ENCODE measurements at regions not wholly inside any gene's neighbourhood (a gene's known extent, or its start where the extent isn't known, plus 50 kb on each side); places are given as distances from the start of the nearest gene placed in this dataset.

DNA sequence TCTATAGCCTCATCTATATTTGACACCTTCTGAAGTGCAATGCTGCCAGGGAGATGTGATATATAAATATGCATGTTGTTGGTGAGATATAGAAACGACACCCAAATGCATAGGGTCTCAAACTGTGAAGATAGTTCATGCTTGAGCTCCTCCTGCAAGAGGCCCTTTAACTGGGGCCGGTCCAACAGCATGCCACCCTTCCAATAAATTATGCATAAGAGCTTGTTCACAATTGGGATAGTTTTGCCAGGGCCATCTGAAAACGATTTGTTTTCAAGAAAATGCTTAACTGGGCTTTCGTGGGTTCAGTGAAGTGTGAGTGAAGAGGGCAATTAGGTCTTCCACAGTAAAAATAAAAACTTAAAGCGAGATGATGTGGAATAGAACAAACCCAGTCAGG is 424.2 kb upstream of the WWC1 start:
- Histone ChIP-seq H3K9ac (replicated peaks; ENCODE audit: extremely low read depth, insufficient read depth, low read length) (no peak overlapping the region), H3K79me2 (ENCODE audit: control insufficient read depth, insufficient read depth, low read length) (no peaks in the 10 kb centered on the region), H3K9me1 (replicated peaks; ENCODE audit: control insufficient read depth, extremely low read depth, insufficient read depth, low read length) (no peaks in the 10 kb centered on the region), H3K9me3 (replicated peaks; ENCODE audit: control insufficient read depth, insufficient read depth, low read length) (peaks cover 6% of the 10 kb centered on the region), H4K20me1 (replicated peaks; ENCODE audit: control insufficient read depth, extremely low read depth, insufficient read depth, low read length) (no peaks in the 10 kb centered on the region), H3K36me3 (ENCODE audit: control insufficient read depth in 2 of 2, extremely low read depth in 1 of 2, insufficient read depth in 2 of 2, low read length in 2 of 2) (no peaks in the 10 kb centered on the region), H3K4me3 (replicated peaks in 1 of 3; ENCODE audit: insufficient read depth in 1 of 3, low read depth in 1 of 3, low read length in 3 of 3) (no peak overlapping the region), H3K27ac (ENCODE audit: insufficient read depth, low read depth, low read length) (no peak overlapping the region), H3K4me1 (ENCODE audit: control insufficient read depth, extremely low read depth, insufficient read depth, low read length) (no peaks in the 10 kb centered on the region), H2AFZ (ENCODE audit: low read depth, low read length) (no peak overlapping the region), H3K27me3 (ENCODE audit: control insufficient read depth in 2 of 2, insufficient read depth in 2 of 2, low read length in 2 of 2) (no peaks in the 10 kb centered on the region), H3K4me2 (ENCODE audit: insufficient read depth, low read length) (no peak overlapping the region)
- intact Hi-C loops (cut with micrococcal nuclease) = no loop called here
- ChIA-PET CTCF (no interaction called here), POLR2A (no interaction called here)
- no TSS peak for BruUV-seq (replicated peaks)
- FAIRE-seq (no peak), DNase-seq (ENCODE audit: low read depth, low spot score) (no peak)
- dilution Hi-C loops (cut with MboI; ENCODE audit: extremely low pct_ligation_motif_present, low sequenced_read_pairs) = no loop called here
- TF ChIP-seq EZH2 (IDR thresholded peaks at IDR 0.05; ENCODE audit: borderline replicate concordance, low read depth, low read length, severe bottlenecking) = no peak
- no peak for TF ChIP-seq MYC (IDR thresholded peaks at IDR 0.05; ENCODE audit: low read depth, low read length)
- TF ChIP-seq FOS (IDR thresholded peaks at IDR 0.05; ENCODE audit: borderline replicate concordance, insufficient read depth, low read length) = no peak
- no peak for TF ChIP-seq GATA2 (IDR thresholded peaks at IDR 0.05; ENCODE audit: insufficient read depth, insufficient read length, low read depth, low read length)
- TF ChIP-seq JUN (IDR thresholded peaks at IDR 0.05; ENCODE audit: borderline replicate concordance, insufficient read depth, insufficient read length, low read depth) = no peak
- TF ChIP-seq POLR2AphosphoS5 (IDR thresholded peaks at IDR 0.05; ENCODE audit: insufficient read depth, low read depth, low read length) = no peak
- TF ChIP-seq, protein P1, sequence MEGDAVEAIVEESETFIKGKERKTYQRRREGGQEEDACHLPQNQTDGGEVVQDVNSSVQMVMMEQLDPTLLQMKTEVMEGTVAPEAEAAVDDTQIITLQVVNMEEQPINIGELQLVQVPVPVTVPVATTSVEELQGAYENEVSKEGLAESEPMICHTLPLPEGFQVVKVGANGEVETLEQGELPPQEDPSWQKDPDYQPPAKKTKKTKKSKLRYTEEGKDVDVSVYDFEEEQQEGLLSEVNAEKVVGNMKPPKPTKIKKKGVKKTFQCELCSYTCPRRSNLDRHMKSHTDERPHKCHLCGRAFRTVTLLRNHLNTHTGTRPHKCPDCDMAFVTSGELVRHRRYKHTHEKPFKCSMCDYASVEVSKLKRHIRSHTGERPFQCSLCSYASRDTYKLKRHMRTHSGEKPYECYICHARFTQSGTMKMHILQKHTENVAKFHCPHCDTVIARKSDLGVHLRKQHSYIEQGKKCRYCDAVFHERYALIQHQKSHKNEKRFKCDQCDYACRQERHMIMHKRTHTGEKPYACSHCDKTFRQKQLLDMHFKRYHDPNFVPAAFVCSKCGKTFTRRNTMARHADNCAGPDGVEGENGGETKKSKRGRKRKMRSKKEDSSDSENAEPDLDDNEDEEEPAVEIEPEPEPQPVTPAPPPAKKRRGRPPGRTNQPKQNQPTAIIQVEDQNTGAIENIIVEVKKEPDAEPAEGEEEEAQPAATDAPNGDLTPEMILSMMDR (IDR thresholded peaks at IDR 0.05; ENCODE audit: extremely low read depth in 1 of 2, insufficient read depth in 1 of 2, low read depth in 1 of 2, low read length in 2 of 2) = no peak
- TF ChIP-seq, protein P2, sequence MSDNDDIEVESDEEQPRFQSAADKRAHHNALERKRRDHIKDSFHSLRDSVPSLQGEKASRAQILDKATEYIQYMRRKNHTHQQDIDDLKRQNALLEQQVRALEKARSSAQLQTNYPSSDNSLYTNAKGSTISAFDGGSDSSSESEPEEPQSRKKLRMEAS (IDR thresholded peaks at IDR 0.05; ENCODE audit: insufficient read depth, insufficient read length) = no peak
- TF ChIP-seq POLR2A (IDR thresholded peaks at IDR 0.05; ENCODE audit: low read depth, low read length) = no peak

All from endothelial cell of umbilical vein (primary cell).